ENCODE measurements at regions not wholly inside any gene's neighbourhood (a gene's known extent, or its start where the extent isn't known, plus 50 kb on each side); places are given as distances from the start of the nearest gene placed in this dataset.

GRCh38 chr6:84492241-84493165, 265.1 kb upstream of the CEP162 start:
- BruUV-seq (replicated peaks): no TSS peak
- no peak overlapping the region for H3K4me3 ChIP-seq (replicated peaks in 1 of 3; ENCODE audit: insufficient read depth in 1 of 3, low read depth in 2 of 3, low read length in 3 of 3)
- POLR2A ChIA-PET: no interaction called here
- H3K27ac ChIP-seq (ENCODE audit: extremely low read length, insufficient read depth, low read length): no peak overlapping the region
- intact Hi-C loops (cut with micrococcal nuclease; ENCODE audit: unreplicated experiment): no loop called here
- in situ Hi-C loops (cut with HindIII; ENCODE audit: extremely low pct_ligation_motif_present, low pct_unique_long_range_greater_than_20kb): no loop called here
- H3K79me2 ChIP-seq (ENCODE audit: insufficient read depth, low read length): no peaks in the 10 kb centered on the region
- H3K4me1 ChIP-seq (ENCODE audit: insufficient read depth, low read length): no peaks in the 10 kb centered on the region
- no peaks in the 10 kb centered on the region for H4K20me1 ChIP-seq (ENCODE audit: insufficient read depth, low read length)
- CTCF ChIA-PET (ENCODE audit: low intra/inter-chr PET ratio, low total read pairs): no interaction called here
- no peaks in the 10 kb centered on the region for H3K36me3 ChIP-seq (replicated peaks in 1 of 2; ENCODE audit: control insufficient read depth in 1 of 2, insufficient read depth in 2 of 2, low read length in 2 of 2)
- peaks cover 29% of the 10 kb centered on the region for H3K9me3 ChIP-seq (ENCODE audit: low read length)
- H2AFZ ChIP-seq (ENCODE audit: low read length): no peak overlapping the region
- no peaks in the 10 kb centered on the region for H3K27me3 ChIP-seq (ENCODE audit: control insufficient read depth in 1 of 2, insufficient read depth in 2 of 2, low read length in 2 of 2)
- no peak for TF ChIP-seq ZNF484 (CRISPR knock-in tag; IDR thresholded peaks at IDR 0.05; ENCODE audit: borderline replicate concordance, low read depth)
- H3K4me2 ChIP-seq (ENCODE audit: low read depth, low read length): no peak overlapping the region
- DNase-seq (ENCODE audit: low spot score): no peak
- H3K9ac ChIP-seq (ENCODE audit: insufficient read depth, low read depth, low read length): no peak overlapping the region
- no peak for ATAC-seq
- 23% methylated on average over 11 of the region's 13 CpGs for WGBS (ENCODE audit: low lambda C conversion rate)
- no peak for FAIRE-seq

- ChIA-PET POLR2A (no interaction called here), CTCF (ENCODE audit: low intra/inter-chr PET ratio, low total read pairs) (no interaction called here)
- no peak for FAIRE-seq
- no peak overlapping the region for H3K4me3 ChIP-seq (replicated peaks in 1 of 3; ENCODE audit: insufficient read depth in 1 of 3, low read depth in 2 of 3, low read length in 3 of 3)
- no peaks in the 10 kb centered on the region for H3K79me2 ChIP-seq (ENCODE audit: insufficient read depth, low read length)
- no peaks in the 10 kb centered on the region for H3K36me3 ChIP-seq (replicated peaks in 1 of 2; ENCODE audit: control insufficient read depth in 1 of 2, insufficient read depth in 2 of 2, low read length in 2 of 2)
- H3K9me3 ChIP-seq (ENCODE audit: low read length): peaks cover 40% of the 10 kb centered on the region
- no peaks in the 10 kb centered on the region for H3K27me3 ChIP-seq (ENCODE audit: control insufficient read depth in 1 of 2, insufficient read depth in 2 of 2, low read length in 2 of 2)
- no TSS peak for BruUV-seq (replicated peaks)
- H3K27ac ChIP-seq (ENCODE audit: extremely low read length, insufficient read depth, low read length): no peak overlapping the region
- DNase-seq (ENCODE audit: low spot score): no peak
- 0% methylated on average over 1 of the region's 1 CpG for WGBS (ENCODE audit: low lambda C conversion rate)
- in situ Hi-C loops (cut with HindIII; ENCODE audit: extremely low pct_ligation_motif_present, low pct_unique_long_range_greater_than_20kb) (no loop called here), intact Hi-C loops (cut with micrococcal nuclease; ENCODE audit: unreplicated experiment) (no loop called here)
- no peak overlapping the region for H2AFZ ChIP-seq (ENCODE audit: low read length)
- H3K9ac ChIP-seq (ENCODE audit: insufficient read depth, low read depth, low read length): no peak overlapping the region
- no peak for ATAC-seq
- H3K4me2 ChIP-seq (ENCODE audit: low read depth, low read length): no peak overlapping the region
- no peaks in the 10 kb centered on the region for H3K4me1 ChIP-seq (ENCODE audit: insufficient read depth, low read length)
- no peaks in the 10 kb centered on the region for H4K20me1 ChIP-seq (ENCODE audit: insufficient read depth, low read length)
- TF ChIP-seq ZNF343 (CRISPR knock-in tag; IDR thresholded peaks at IDR 0.05) (no peak), ZNF296 (CRISPR knock-in tag; conservative IDR thresholded peaks at IDR 0.05) (no peak), CEBPZ (IDR thresholded peaks at IDR 0.05; ENCODE audit: low read length) (no peak), NCOA1 (CRISPR knock-in tag; IDR thresholded peaks at IDR 0.05) (no peak), FOSL2 (CRISPR knock-in tag; IDR thresholded peaks at IDR 0.05) (no peak), ZFAT (CRISPR knock-in tag; conservative IDR thresholded peaks at IDR 0.05) (no peak), USF2 (IDR thresholded peaks at IDR 0.05; ENCODE audit: low read depth, low read length) (no peak), USF2 (CRISPR knock-in tag; IDR thresholded peaks at IDR 0.05; ENCODE audit: borderline replicate concordance) (no peak), MXD1 (CRISPR knock-in tag; IDR thresholded peaks at IDR 0.05) (no peak), PCBP1 (IDR thresholded peaks at IDR 0.05; ENCODE audit: borderline replicate concordance, low read depth, low read length) (no peak), NR1H2 (CRISPR knock-in tag; IDR thresholded peaks at IDR 0.05; ENCODE audit: borderline replicate concordance, low read depth) (no peak)
Observed at GRCh38 chr6:84489598-84489997, 262.2 kb upstream of the CEP162 start.
